GM19043 (cell line): ENCODE measurements at regions not wholly inside any gene's neighbourhood (a gene's known extent, or its start where the extent isn't known, plus 50 kb on each side); places are given as distances from the start of the nearest gene placed in this dataset.
"Not testable (repeated sequence)": the region's sequence is repeated elsewhere in the genome, so short reads cannot be mapped to it uniquely, and the experiment has no call there.

Experiments used
- ATAC-seq: cut with Tn5 transposase; IDR thresholded peaks from one replicate; pipeline ENCODE4 v1.9.1; 2021; ENCODE audit warnings: low read depth; ENCODE audit not compliant: unreplicated experiment

DNA sequence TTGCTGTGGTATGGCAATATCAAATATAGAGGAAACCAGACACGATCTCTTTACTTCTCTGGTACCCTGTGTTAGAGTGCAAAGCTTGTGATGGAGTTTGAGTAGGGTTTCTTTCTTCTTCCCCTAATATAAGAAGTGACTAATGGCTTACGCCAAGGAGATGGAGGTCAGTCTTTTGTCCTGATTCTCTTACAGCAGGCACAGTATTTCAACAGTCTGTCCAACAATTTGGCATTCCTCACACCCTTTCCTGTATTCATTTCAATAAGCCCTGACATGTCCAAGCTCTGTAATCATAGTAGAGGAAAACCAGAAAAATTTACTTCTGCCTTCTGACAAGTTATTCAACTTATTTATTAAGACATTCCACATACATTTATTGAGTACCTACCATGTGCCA lies 546.2 kb downstream of the TMEM135 start:
- ATAC-seq, result no peak

DNA sequence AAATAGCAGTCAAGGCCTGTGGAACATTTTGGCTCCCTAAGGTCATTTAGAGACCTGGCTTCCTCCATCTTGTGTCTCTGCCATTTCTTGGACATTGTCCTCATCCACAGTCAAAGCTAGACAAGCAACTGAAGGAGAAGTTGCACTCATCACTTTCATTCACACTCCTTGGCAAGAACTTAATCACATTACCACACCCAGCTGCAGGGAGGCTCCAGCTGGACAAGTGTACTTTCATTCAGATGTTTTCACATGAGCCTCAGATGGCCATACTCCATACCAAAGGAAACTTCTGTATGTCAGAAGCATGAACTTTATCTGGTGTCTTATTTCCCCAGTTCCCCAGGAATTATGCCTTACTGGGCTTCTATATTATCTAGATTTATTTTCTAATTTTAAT lies 537.4 kb downstream of the TMEM135 start:
- no peak for ATAC-seq

DNA sequence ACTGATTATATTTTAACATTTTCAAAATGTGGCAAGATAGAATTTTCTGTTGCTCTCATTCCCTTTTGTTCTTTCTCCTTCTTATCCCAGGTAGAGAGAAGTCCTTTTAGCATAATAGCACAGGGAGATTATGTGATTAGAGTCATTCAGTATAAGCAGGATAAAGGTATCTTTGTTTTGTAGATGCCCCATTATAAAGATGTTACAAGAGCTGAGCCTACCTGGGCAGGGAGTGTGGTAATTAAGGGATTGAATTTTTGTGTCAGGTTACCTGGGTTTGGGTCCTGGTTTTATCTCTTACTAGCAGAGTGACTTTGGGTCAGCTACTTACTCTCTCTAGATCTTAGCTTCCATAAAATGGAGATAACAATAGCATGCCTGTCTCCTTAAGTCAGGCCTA lies 536.5 kb downstream of the TMEM135 start:
- no peak for ATAC-seq

DNA sequence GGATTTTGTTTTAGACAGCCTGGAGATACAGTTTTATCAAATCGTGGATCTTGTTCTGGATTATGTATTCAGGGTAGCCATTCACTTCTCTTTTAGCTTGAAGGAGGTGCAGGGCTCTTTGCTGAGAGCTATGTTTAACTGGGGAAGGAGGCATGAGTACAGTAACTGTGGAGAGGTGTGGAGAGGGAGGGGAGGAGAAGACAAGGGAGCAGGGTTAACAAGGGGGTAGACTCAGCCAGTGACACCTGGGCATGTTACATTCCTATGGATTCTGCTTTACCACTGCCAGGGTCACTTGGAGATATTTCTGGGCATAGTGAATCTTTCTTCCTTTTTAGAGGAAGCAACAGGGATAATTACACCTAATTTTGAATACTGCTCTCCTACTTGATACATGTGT lies 536.0 kb downstream of the TMEM135 start:
- ATAC-seq, result no peak

DNA sequence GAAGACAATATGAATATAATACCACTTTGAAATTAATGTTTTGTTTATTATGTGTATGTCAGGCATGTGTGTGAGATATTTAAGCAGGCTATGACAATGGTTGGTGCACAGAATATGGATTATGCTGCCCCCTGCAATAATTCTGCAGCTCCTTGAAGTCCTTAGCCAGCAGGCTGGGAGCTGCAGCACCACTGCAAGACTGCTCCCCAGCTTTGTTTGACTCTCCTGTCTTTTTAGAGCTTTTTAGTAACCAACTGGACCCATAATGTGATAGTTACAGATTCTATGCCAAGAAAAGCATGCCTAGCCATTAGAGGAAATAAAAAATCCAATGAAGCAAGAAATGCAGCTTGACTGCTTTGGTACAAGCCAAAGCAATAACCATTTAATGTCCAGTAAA lies 535.1 kb downstream of the TMEM135 start:
- no peak for ATAC-seq

DNA sequence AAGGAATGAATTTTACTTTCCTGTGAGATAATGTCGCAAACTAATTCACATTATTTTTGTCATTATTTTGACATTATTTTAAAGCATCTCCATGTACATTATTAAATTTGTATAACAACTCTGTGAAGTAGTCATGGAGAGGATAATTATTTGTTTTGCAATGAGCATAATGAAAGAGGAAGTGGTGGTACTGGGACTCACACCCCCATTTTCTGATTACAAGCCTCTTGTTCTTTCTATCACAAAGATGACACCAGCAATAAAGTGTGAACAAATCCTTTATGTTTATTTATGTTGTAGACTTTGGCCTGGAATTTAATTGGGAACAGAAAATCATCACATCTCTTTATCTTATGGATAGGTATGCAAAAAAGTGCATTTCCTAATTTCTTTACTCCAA lies 522.6 kb downstream of the TMEM135 start:
- no peak for ATAC-seq

DNA sequence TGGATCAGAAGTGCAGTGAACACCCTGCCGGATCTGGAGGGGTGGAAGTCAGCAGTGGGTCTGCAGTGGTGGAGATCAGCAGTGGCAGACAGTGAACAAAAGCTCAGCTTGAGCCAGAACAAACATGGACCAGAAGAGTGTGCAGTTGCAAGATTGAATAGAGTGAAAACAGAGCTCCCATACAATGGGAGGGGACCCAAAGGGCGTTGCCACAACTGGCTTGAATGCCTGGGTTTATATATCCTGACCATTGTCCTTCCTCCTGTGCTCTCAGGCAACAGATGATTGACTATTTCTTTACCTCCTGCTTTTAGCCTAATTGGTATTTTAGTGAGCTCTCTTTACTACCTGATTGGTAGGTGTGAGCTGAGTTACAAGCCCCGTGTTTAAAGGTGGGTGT lies 522.1 kb downstream of the TMEM135 start:
- not testable (repeated sequence) for ATAC-seq

DNA sequence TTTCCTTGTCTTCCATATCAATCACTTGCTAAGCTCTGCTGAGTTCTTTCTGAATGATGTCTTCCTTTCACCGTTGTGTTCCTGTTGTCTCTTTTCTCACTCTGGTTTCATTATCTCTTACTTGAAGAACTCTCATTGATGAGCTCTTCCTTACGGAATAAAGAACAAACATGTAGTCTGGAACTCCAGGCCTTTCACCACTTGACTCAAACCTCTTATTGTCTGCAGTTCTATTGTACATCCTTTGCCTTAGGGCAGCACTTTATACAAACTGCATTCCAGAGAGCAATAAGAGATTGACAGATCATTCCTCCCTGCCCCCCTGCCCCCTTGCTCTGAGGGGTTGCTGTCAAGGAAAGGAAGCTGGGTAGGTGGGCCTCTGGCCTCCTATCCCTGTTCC lies 517.4 kb downstream of the TMEM135 start:
- no peak for ATAC-seq

DNA sequence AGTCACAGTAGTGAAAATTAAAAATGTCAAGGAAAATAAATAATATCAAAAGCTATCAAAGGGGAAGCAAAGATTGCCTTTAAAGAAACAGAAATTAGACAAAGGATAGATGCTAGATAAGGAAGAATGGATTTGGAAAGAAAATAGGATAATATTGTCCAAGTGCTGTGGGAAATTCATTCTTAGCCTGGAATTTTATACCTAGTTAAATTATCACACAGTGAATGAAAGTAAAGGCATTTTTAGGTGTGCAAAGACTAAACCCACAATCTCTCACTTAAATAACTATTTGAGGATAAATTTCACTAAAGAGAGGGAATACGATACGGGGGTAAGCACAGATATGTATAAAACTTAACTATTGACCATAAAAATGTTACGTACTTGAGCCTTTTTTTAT lies 511.1 kb downstream of the TMEM135 start:
- ATAC-seq, result no peak

DNA sequence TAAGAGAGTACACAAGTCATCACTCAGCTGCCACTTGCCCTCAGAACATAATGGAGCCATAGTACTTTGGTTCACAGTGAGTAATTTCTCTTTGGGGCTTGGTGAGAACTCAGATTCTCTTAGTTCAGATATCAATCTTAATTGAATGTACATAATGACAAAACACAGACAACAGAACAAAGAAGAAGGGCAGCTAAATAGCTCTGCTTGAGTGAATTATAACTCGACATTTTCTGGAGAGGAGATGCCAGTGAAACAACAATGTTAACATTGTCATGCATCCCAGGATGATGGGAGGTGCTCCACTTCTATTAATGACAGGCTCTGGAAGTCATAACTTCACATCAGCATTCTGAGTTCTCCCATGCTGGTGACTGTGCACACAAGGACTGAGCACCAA lies 508.1 kb downstream of the TMEM135 start:
- no peak for ATAC-seq

DNA sequence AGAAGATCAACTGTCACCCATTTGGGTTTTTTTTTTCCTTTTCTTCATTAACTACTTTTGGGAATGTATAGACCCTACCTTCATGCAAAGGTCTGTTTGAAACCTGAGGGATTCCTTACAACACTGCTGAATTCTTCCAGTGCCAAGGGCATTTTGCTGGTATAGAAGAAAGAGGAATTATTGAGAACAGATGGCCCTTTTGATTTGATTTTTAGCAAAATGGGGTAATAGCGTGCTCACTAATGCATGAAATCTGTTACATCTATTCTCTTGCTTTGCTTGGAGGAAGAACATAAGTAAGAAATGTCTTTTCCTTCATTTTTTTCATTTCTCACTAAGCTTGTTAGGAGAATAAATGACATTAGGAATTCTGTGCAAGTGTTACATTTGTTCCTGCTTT lies 501.9 kb downstream of the TMEM135 start:
- ATAC-seq, result no peak

DNA sequence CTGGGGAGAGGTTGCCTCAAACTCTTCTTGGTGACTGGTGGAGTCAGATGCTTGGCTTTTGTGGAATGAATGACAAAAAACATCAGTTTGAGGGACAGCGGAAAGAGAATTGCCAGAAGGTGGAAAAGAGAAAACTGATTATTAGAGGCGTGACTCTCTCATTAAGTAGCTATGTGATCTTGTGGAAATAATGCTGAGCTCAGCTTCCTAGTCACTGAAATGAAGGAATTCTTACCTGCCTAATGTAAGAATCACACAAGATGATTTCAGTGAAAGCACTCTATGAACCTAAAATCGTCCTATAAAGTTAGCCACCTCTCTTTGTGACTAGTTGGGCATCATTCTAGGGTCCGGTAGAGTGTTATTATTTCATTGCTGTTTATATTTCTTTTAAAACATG lies 498.8 kb downstream of the TMEM135 start:
- ATAC-seq, result no peak

DNA sequence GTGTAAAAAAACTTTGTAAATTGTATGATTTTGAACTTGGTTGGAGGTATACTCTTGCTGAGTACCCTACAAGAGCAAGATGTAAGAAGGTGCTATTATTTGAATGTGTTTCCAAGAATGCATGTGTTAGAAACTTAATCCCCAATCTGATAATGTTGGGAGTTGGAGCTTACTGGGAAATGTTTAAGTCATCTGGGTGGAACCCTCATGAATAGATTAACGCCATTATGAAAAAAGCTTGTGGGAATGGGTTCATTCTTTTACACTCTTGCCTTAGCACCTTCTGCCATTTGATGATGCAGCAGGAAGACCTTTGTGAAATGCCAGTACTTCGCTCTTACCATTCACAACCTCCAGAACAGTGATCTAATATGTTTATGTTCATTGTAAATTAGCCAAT lies 498.3 kb downstream of the TMEM135 start:
- no peak for ATAC-seq

DNA sequence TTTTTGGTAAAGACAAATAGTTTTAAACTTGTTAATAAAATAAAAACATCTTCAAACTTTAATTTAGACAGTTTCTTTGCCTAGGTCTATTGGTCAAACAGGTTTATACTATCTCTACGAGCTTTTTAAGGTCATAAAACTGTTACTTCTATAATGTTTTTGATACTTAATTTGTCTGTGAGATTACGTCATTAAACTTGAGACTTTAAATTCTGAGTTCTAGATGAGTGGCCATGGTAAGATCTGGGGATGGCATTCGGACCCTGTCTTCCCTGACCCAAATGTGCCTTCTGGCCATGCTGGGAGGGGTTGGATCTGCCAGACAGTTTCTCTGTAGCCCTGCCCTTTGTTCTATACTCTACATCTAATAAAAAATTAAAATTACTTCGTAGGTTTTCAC lies 497.8 kb downstream of the TMEM135 start:
- no peak for ATAC-seq

DNA sequence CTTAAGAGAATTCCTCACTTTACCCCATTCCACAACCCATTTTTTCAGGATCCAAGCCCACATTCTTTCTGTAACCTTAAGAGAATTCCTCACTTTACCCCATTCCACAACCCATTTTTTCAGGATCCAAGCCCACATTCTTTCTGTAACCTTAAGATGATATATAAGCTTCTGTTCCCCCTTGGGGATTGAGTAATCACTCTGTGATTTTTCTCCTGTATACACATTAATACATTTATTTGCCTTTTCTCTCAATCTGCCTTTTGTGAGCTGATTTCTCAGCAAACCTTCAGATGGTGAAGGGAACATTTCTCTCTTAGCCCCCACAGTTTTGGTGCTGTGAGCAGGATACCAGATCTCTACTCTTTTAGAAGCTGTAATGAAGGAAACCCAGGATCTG lies 494.1 kb downstream of the TMEM135 start:
- not testable (repeated sequence) for ATAC-seq

DNA sequence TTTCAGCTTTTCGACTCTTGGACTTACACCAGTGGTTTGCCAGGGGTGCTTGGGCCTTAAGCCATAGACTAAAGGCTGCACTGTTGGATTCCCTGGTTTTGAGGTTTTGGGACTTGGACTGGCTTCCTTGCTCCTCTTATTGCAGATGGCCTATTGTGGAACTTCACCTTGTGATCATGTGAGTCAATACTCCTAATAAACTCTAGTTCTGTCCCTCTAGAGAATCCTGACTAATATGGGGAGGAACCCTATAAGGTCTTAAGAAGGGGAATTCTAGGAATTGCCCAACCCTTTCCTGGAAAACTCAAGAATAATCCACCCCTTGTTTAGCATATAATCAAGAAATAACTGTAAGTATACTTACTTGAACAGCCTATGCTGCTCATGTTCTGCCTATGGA lies 491.8 kb downstream of the TMEM135 start:
- no peak for ATAC-seq

DNA sequence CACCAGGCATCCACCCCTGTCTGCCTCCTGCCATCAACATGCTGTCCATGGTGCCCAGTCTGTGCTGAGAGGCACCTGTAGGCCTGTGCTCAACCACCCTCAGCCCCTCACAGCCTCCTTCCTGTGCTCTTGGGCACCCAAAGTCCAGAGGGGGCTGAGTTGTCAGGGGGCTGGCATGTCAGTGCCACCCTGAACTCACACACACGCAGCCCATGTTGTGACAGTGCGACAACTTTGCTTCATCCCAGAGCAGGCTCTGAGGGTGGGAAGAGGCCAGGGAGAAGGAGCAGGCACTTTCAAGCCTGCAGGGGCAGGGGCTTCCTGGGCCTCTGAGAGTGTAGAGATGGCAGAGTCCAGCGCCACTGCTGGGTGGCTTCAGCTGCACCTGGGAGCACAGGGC lies 491.0 kb downstream of the TMEM135 start:
- no peak for ATAC-seq

DNA sequence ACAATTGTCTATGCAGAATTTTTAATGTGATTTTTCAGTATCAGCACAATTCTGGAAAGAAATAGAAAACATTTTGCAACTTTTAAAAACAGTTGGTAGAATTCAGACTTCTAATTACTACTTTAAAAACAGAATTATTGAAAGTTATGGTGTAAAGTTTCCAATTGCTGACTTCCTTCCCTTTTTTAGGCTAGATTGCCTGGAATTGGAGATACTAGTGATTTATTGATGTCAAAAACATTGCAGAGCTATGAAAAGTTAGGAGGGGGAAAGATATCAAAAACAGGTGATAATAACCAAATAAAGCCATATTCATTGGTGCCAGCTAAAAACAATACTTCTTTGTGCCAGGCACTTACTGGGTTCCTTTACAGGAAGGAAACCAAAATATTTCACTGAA lies 485.5 kb downstream of the TMEM135 start:
- no peak for ATAC-seq

DNA sequence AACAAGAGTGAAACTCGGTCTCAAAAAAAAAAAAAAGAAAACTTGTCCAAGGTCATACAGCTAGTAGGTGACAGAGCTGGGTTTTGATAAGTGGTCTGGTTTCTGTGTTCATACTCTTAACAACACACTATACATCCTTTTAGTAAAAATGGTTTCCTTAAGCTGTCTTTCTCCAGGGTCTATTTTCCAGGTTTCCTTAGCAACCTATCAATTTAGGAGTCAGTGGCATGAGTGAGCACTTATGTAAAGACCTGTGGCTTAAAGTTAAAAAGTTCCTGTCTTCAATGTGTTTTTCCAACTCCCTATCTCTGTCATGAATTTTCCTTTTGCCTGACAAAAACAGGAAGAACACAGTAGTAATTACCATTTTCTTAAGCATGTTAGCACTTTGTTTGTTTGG lies 480.5 kb downstream of the TMEM135 start:
- ATAC-seq, result no peak

DNA sequence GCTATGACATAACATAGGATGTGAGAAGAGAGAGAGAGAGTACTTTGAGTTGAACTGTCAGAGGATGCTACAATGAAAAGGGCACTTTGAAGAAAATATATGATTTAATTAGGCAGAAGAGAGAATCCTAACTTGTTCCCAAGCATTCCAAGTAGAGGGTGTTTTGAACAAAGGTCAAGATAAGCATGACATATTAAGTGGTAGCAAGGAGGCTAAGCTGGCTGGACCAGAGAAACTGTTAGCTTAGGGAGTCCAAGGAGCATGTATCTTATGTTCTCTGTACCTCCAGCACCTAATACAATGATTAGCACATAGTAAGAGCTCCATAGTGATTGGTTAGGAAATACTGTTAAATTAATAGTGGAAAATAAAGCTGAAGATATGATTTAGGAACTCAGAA lies 479.6 kb downstream of the TMEM135 start:
- ATAC-seq, result no peak

DNA sequence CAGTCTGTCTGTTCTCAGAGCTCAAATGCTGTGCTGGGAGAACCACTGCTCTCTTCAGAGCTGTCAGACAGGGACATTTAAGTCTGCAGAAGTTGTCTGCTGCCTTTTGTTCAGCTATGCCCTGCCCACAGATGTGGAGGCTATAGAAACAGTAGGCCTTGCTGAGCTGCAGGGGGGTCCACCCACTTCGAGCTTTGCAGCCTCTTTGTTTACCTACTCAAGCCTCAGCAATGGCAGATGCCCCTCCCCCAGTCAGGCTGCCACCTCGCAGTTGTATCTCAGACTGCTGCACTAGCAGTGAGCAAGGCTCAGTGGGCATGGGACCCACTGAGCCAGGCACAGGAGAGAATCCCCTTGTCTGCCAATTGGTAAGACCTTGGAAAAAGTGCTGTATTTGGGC lies 470.0 kb downstream of the TMEM135 start:
- ATAC-seq, result not testable (repeated sequence)

DNA sequence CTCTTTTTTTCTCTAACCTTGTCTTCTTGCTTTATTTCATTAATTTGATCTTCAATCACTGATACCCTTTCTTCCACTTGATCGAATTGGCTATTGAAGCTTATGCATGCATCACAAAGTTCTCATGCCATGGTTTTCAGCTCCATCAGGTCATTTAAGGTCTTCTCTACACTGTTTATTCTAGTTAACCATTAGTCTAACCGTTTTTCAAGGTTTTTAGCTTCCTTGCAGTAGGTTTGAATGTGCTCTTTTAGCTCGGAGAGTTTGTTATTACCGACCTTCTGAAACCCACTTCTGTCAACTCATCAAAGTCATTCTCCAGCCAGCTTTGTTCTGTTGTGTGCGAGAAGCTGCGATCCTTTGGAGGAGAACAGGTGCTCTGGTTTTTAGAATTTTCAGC lies 469.2 kb downstream of the TMEM135 start:
- ATAC-seq, result not testable (repeated sequence)

DNA sequence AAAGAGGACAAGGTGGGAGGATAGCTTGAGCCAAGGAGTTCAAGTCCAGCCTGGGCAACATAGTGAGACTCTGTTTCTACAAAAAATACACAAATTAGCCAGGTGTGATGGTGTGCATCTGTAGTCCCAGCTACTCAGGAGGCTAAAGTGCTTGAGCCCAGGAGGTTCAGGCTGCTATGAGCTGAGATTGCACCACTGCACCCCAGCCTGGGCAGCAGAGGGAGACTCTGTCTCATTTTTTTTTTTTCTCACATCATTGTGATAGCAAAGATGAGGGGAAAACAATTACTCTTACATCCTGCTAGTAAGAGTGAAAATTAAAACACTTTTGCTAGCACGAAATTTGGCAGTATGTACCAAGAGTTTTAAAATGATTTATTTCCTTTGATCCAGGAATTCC lies 463.7 kb downstream of the TMEM135 start:
- no peak for ATAC-seq

DNA sequence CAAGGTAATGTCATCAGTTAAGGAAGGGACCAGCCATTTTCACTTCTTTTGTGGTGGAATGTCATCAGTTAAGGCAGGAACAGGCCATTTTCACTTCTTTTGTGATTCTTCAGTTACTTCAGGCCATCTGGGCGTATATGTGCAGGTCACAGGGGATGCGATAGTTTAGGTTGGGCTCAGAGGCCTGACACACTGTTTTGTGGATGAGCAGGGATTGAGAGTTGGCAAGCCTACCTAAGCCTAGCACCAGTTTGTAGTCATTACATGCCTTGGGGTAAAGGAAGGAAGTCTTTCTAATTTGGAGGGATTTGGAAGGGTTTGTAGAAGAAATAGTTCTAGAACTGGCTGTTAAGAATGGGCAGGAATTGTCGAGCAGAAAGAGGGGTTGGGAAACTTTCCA lies 457.2 kb downstream of the TMEM135 start:
- not testable (repeated sequence) for ATAC-seq
